NT2/D1 (cell line): ENCODE measurements at regions not wholly inside any gene's neighbourhood (a gene's known extent, or its start where the extent isn't known, plus 50 kb on each side); places are given as distances from the start of the nearest gene placed in this dataset.

ENCODE experiments used
- YY1 ChIP-seq: IDR thresholded peaks from 2 replicates; pipeline ENCODE4 v1.6.1; 2011; ENCODE audit not compliant: insufficient read length, insufficient read depth
- ZNF274 ChIP-seq: IDR thresholded peaks from 2 replicates; pipeline ENCODE4 v1.6.1; 2011; ENCODE audit warnings: mild to moderate bottlenecking, low read depth, low read length

DNA sequence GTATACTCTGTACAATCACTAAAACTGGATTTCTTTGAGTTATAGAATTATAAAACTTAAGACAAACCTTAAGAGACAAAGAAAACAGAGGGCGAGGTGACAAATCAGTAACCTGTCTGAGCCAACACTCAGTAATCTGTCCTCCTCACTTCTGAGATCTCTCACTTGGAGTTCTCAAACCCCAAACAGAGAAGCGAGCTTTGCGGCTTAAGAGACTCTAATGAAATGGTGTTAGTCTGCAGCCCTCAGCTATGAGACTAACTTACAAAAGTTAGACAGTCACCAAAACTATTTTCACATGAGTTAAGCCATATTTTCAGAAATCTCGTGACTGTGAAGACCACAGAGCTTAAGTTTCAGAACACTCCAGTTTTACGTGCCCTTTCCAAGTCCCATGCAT, 140.6 kb downstream of the TMX3 start:
- TF ChIP-seq ZNF274, result no peak
- TF ChIP-seq YY1, result no peak
